ENCODE measurements at regions not wholly inside any gene's neighbourhood (a gene's known extent, or its start where the extent isn't known, plus 50 kb on each side); places are given as distances from the start of the nearest gene placed in this dataset.

DNA sequence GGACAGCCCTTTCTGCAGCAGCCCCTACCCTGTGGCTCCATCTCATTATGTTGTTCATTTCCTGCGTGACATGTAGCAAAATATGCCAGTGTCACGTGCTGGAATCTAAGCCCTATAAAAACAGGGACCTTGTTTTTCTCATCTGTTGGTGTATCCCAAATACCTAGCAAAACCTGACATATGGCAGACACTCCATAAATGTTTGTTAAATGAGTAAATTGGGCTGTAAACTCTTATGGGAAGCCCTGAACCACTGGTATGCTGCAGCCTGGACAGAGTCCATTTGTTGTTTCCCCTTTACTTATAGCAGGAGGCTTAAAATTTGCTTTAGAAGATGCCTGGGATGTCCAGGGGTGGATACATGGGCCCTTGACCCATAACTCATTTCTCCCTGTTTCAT is 363.8 kb downstream of the NPHP4 start:
- TF ChIP-seq CTCF (IDR thresholded peaks at IDR 0.05; ENCODE audit: control insufficient read depth, insufficient read depth, low read depth, low read length, missing control alignments), result no peak
- DNase-seq (ENCODE audit: low read depth), result no peak
- H3K4me3 ChIP-seq (ENCODE audit: control insufficient read depth, low read depth, low read length), result no peak overlapping the region

DNA sequence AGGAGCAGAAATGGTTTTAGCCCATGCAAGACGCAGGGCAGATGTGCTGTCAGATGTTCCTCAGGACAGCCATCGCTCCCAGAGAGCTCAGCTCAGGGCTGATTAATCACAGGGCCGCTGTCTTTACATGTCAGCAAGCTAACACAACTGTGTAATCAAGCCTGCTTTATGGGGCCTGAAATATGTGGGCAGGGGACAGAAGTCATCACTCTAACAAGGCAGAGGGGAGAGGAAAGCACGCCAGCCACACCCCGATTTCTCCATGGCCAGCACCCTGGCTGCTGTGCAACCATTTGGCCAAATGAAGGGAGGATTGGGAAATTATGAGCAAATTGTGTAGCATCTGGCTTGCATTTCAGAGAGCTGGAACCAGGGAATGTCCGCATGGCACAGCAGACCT is 368.8 kb downstream of the NPHP4 start:
- no peak for DNase-seq (ENCODE audit: low read depth)
- no peak overlapping the region for H3K4me3 ChIP-seq (ENCODE audit: control insufficient read depth, low read depth, low read length)
- TF ChIP-seq CTCF (IDR thresholded peaks at IDR 0.05; ENCODE audit: control insufficient read depth, insufficient read depth, low read depth, low read length, missing control alignments), result no peak

DNA sequence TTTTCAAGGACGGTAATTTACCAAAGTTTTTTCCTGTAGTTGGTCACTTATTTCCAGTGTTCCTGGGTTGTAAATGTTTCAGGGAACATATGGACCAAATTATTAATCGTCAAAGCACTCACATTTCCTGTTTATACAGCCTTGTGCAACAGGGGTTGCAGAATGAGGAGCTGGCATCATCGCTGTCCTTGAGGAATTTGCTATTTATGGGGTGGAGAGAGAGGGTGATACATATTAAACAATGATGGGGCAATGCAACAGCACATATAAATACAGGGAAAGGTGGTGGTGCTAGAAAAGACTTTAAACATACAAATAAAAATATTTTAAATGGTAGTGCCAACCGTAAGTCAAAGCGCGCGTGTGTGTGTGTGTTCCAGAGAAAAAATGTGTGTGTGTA is 369.8 kb downstream of the NPHP4 start:
- TF ChIP-seq CTCF (IDR thresholded peaks at IDR 0.05; ENCODE audit: control insufficient read depth, insufficient read depth, low read depth, low read length, missing control alignments), result no peak
- no peak overlapping the region for H3K4me3 ChIP-seq (ENCODE audit: control insufficient read depth, low read depth, low read length)
- DNase-seq (ENCODE audit: low read depth), result no peak

DNA sequence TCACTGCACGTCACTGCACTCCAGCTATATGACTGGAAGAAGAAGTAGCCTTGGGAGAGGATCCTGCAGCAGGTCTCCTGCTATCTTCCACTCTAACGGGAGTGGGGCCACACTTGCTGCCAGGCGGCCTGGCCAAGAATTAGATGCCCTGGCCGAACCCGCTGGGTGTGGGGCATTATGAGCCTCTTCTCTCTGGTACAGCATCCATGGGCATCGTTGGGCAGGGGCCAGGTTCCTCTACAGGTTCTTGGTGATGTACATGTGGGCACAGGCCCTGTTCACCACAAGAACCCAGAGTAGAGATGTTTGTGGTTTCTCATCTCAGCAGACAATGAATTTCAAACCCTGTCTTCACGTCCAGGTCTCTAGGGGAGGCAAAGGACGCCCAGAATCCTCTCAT is 370.5 kb downstream of the NPHP4 start:
- no peak overlapping the region for H3K4me3 ChIP-seq (ENCODE audit: control insufficient read depth, low read depth, low read length)
- DNase-seq (ENCODE audit: low read depth), result no peak
- TF ChIP-seq CTCF (IDR thresholded peaks at IDR 0.05; ENCODE audit: control insufficient read depth, insufficient read depth, low read depth, low read length, missing control alignments), result no peak

- no peak for TF ChIP-seq CTCF (IDR thresholded peaks at IDR 0.05; ENCODE audit: control insufficient read depth, insufficient read depth, low read depth, low read length, missing control alignments)
- no peak overlapping the region for H3K4me3 ChIP-seq (ENCODE audit: control insufficient read depth, low read depth, low read length)
- DNase-seq (ENCODE audit: low read depth), result no peak
Measured at GRCh38 chr1:5620997-5621396, 371.2 kb downstream of the NPHP4 start.

DNA sequence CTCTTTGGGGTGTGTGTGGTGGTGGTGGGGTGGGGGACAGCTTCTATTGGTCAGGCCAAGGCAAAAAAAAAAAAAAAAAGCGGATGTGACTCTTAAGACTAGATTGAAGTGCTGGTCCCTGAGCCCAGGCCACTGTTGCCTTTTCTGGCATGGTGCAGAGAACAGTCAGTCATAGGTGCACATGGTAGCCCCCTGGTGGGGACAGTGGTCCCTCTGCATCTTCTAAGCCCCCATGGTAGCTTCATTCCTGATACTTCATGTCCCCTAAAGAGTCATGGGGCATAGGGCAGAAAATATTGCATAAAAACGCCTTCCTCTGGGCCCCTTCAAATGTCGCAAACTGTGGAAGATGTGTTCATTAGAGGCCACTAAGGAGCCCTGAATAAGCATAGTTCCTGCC is 371.8 kb downstream of the NPHP4 start:
- no peak for DNase-seq (ENCODE audit: low read depth)
- H3K4me3 ChIP-seq (ENCODE audit: control insufficient read depth, low read depth, low read length), result no peak overlapping the region
- TF ChIP-seq CTCF (IDR thresholded peaks at IDR 0.05; ENCODE audit: control insufficient read depth, insufficient read depth, low read depth, low read length, missing control alignments), result no peak

DNA sequence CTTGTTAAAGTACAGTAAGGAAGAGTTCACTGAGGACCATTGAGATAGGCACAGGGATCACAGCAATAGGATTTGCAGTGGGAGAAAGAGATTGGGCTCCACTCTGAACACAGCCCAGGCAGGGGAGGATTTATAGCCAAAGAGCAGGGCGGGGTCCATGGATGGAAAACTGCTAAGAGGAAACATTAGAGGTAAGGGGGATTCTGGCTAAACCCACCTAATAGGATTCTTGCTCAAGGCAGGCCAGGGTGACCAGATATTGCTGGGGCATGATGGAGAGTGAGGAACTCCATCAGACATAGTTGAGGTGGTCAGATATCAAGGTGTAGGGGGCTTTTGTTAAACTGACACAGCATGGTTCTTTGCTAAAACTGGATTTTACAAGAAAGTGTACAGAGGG is 372.8 kb downstream of the NPHP4 start:
- DNase-seq (ENCODE audit: low read depth), result no peak
- no peak for TF ChIP-seq CTCF (IDR thresholded peaks at IDR 0.05; ENCODE audit: control insufficient read depth, insufficient read depth, low read depth, low read length, missing control alignments)

More for the DNA sequence above, 372.8 kb downstream of the NPHP4 start:
- H3K4me3 ChIP-seq (ENCODE audit: control insufficient read depth, low read depth, low read length), result no peak overlapping the region
